ENCODE measurements at regions not wholly inside any gene's neighbourhood (a gene's known extent, or its start where the extent isn't known, plus 50 kb on each side); places are given as distances from the start of the nearest gene placed in this dataset.
"Not testable (repeated sequence)": the region's sequence is repeated elsewhere in the genome, so short reads cannot be mapped to it uniquely, and the experiment has no call there.

- intact Hi-C loops (cut with DNase I): no loop called here
- no peak for DNase-seq (ENCODE audit: extremely low spot score in 2 of 2)
- Histone ChIP-seq H3K36me3 (no peaks in the 10 kb centered on the region), H3K4me3 (no peak overlapping the region), H3K9me3 (no peaks in the 10 kb centered on the region), H3K27ac (no peak overlapping the region), H3K27me3 (no peaks in the 10 kb centered on the region), H3K4me1 (no peaks in the 10 kb centered on the region)
- TF ChIP-seq POLR2AphosphoS5 (IDR thresholded peaks at IDR 0.05; ENCODE audit: insufficient read depth in 1 of 2, low read depth in 1 of 2) (no peak), CTCF (IDR thresholded peaks at IDR 0.05) (no peak), POLR2A (IDR thresholded peaks at IDR 0.05) (no peak)
Measured at GRCh38 chr2:22450831-22451230, 934.1 kb upstream of the KLHL29 start.

- Histone ChIP-seq H3K36me3 (no peaks in the 10 kb centered on the region), H3K9me3 (no peaks in the 10 kb centered on the region), H3K27me3 (no peaks in the 10 kb centered on the region), H3K27ac (no peak overlapping the region), H3K4me1 (no peaks in the 10 kb centered on the region), H3K4me3 (no peak overlapping the region)
- TF ChIP-seq POLR2AphosphoS5 (IDR thresholded peaks at IDR 0.05; ENCODE audit: insufficient read depth in 1 of 2, low read depth in 1 of 2) (no peak), POLR2A (IDR thresholded peaks at IDR 0.05) (no peak), CTCF (IDR thresholded peaks at IDR 0.05) (no peak)
- DNase-seq (ENCODE audit: extremely low spot score in 2 of 2): no peak
- intact Hi-C loops (cut with DNase I): no loop called here
Measured at GRCh38 chr2:22454826-22455485, 930.0 kb upstream of the KLHL29 start.

- Histone ChIP-seq H3K4me3 (no peak overlapping the region), H3K4me1 (no peaks in the 10 kb centered on the region), H3K36me3 (no peaks in the 10 kb centered on the region), H3K27ac (no peak overlapping the region), H3K27me3 (no peaks in the 10 kb centered on the region), H3K9me3 (no peaks in the 10 kb centered on the region)
- DNase-seq (ENCODE audit: extremely low spot score in 2 of 2): no peak
- intact Hi-C loops (cut with DNase I): no loop called here
- TF ChIP-seq POLR2AphosphoS5 (IDR thresholded peaks at IDR 0.05; ENCODE audit: insufficient read depth in 1 of 2, low read depth in 1 of 2) (no peak), POLR2A (IDR thresholded peaks at IDR 0.05) (no peak), CTCF (IDR thresholded peaks at IDR 0.05) (no peak)
Measured at GRCh38 chr2:22458440-22458839, 926.5 kb upstream of the KLHL29 start.

GRCh38 chr2:22475103-22475502 lies 909.9 kb upstream of the KLHL29 start:
- intact Hi-C loops (cut with DNase I): not testable (repeated sequence)

GRCh38 chr2:22478329-22478728 lies 906.6 kb upstream of the KLHL29 start:
- Histone ChIP-seq H3K9me3 (no peaks in the 10 kb centered on the region), H3K27me3 (no peaks in the 10 kb centered on the region), H3K4me3 (no peak overlapping the region), H3K27ac (no peak overlapping the region), H3K36me3 (no peaks in the 10 kb centered on the region), H3K4me1 (no peaks in the 10 kb centered on the region)
- no peak for DNase-seq (ENCODE audit: extremely low spot score in 2 of 2)
- intact Hi-C loops (cut with DNase I): no loop called here
- TF ChIP-seq CTCF (IDR thresholded peaks at IDR 0.05) (no peak), POLR2AphosphoS5 (IDR thresholded peaks at IDR 0.05; ENCODE audit: insufficient read depth in 1 of 2, low read depth in 1 of 2) (no peak), POLR2A (IDR thresholded peaks at IDR 0.05) (no peak)

More at GRCh38 chr2:22475103-22475502, 909.9 kb upstream of the KLHL29 start:
- not testable (repeated sequence) for H3K9me3 ChIP-seq; H3K27ac ChIP-seq; H3K36me3 ChIP-seq; DNase-seq (ENCODE audit: extremely low spot score in 2 of 2); H3K27me3 ChIP-seq; H3K4me1 ChIP-seq; H3K4me3 ChIP-seq

All from vagina (tissue), 2 donors.